Astrocyte of the spinal cord (primary cell): ENCODE measurements at regions not wholly inside any gene's neighbourhood (a gene's known extent, or its start where the extent isn't known, plus 50 kb on each side); places are given as distances from the start of the nearest gene placed in this dataset.

Experiments used
- DNase-seq: peaks from one replicate; pipeline ENCODE4 v3.0.0; 2011; ENCODE audit warnings: low read depth, low spot score
- H3K4me3 ChIP-seq: 2 replicates; pipeline ENCODE4 v1.5.1; 2011; ENCODE audit warnings: low read depth, mild to moderate bottlenecking, low read length, moderate library complexity
- CTCF ChIP-seq: IDR thresholded peaks from 2 replicates; pipeline ENCODE4 v1.5.1; 2012; ENCODE audit warnings: low read depth, mild to moderate bottlenecking, low read length, inconsistent platforms
- in situ Hi-C: cut with HindIII; loops from 2 replicates; pipeline ENCODE4 v1.10.0; 2017; ENCODE audit warnings: low sequenced_read_pairs

- in situ Hi-C loops: no loop called here
- H3K4me3 ChIP-seq: no peak overlapping the region
- no peak for DNase-seq
- no peak for TF ChIP-seq CTCF
These were observed 155.8 kb upstream of the FAT4 start for GRCh38 chr4:125159001-125159400.

- H3K4me3 ChIP-seq: no peak overlapping the region
- DNase-seq: no peak
- in situ Hi-C loops: no loop called here
- no peak for TF ChIP-seq CTCF
These were observed 159.5 kb upstream of the FAT4 start for GRCh38 chr4:125155251-125155650.

GRCh38 chr4:125140966-125141495 lies 173.7 kb upstream of the FAT4 start:
- in situ Hi-C loops: no loop called here
- no peak for TF ChIP-seq CTCF
- no peak overlapping the region for H3K4me3 ChIP-seq
- DNase-seq: peak; percentile 26

GRCh38 chr4:125135652-125136051 lies 179.1 kb upstream of the FAT4 start:
- no peak for TF ChIP-seq CTCF
- DNase-seq: no peak
- H3K4me3 ChIP-seq: no peak overlapping the region
- in situ Hi-C loops: no loop called here

GRCh38 chr4:125132729-125133128 lies 182.0 kb upstream of the FAT4 start:
- no peak for DNase-seq
- H3K4me3 ChIP-seq: no peak overlapping the region
- TF ChIP-seq CTCF: no peak
- in situ Hi-C loops: no loop called here

GRCh38 chr4:125131891-125132680 lies 182.7 kb upstream of the FAT4 start:
- TF ChIP-seq CTCF: no peak
- no peak overlapping the region for H3K4me3 ChIP-seq
- in situ Hi-C loops: no loop called here
- no peak for DNase-seq
